CD4-positive, alpha-beta T cell (primary cell): ENCODE measurements at regions not wholly inside any gene's neighbourhood (a gene's known extent, or its start where the extent isn't known, plus 50 kb on each side); places are given as distances from the start of the nearest gene placed in this dataset.

Experiments
- ATAC-seq: fragments of 200-7000 bp; cut with Tn5 transposase; one replicate; pipeline ENCODE4 v1.10.0; 2022; ENCODE audit warnings: mild to moderate bottlenecking; ENCODE audit not compliant: poor library complexity
- CTCF ChIA-PET: fragments of 350-600 bp; sonication (Branson Sonifier 250); formaldehyde crosslinking; loops from one replicate; lab custom pipeline; 2021; ENCODE audit warnings: antibody characterized with exemption, inconsistent platforms; lab: Charles Lee
- POLR2A ChIA-PET: fragments of 350-600 bp; sonication (Branson Sonifier 250); formaldehyde crosslinking; loops from one replicate; lab custom pipeline; 2021; ENCODE audit warnings: antibody characterized with exemption, inconsistent platforms; lab: Charles Lee
- DNase-seq, 14 experiments: peaks; one replicate each; pipeline ENCODE4 v3.0.0-alpha.2; 2013 to 2020; ENCODE audit warnings: mixed read lengths in 2 of 14
- H3K27ac ChIP-seq, 2 donors: one replicate each; pipeline versions ENCODE4 v1.5.1 to v1.7.0; 2013; ENCODE audit warnings: low read length in 2 of 2, low read depth in 1 of 2, mild to moderate bottlenecking in 1 of 2
- H3K27me3 ChIP-seq, 2 experiments: 1 replicate in 1 of 2; 2 replicates in 1 of 2; pipeline versions ENCODE4 v1.6.1 to v1.7.0; 2013; ENCODE audit warnings: low read length in 2 of 2, control low read depth in 1 of 2, mild to moderate bottlenecking in 1 of 2, moderate library complexity in 1 of 2; ENCODE audit not compliant: insufficient read depth in 2 of 2, control insufficient read depth in 1 of 2
- H3K36me3 ChIP-seq: one replicate; pipeline ENCODE4 v1.6.1; 2013; ENCODE audit warnings: low read length, control low read depth; ENCODE audit not compliant: insufficient read depth
- H3K4me1 ChIP-seq: one replicate; pipeline ENCODE4 v1.6.1; 2013; ENCODE audit warnings: low read length, control low read depth; ENCODE audit not compliant: insufficient read depth
- H3K4me3 ChIP-seq: one replicate; pipeline ENCODE4 v1.5.1; 2013; ENCODE audit warnings: mild to moderate bottlenecking, low read length, moderate library complexity
- H3K9me3 ChIP-seq, 2 experiments: 1 replicate in 1 of 2; 2 replicates in 1 of 2; pipeline versions ENCODE4 v1.6.1 to v1.7.0; 2013; ENCODE audit warnings: low read length in 2 of 2, mild to moderate bottlenecking in 2 of 2, control low read depth in 1 of 2, moderate library complexity in 1 of 2; ENCODE audit not compliant: control insufficient read depth in 1 of 2, insufficient read depth in 1 of 2
- H3K27ac Mint-ChIP-seq: one replicate; pipeline ENCODE4 v1.8.0; 2020; ENCODE audit warnings: mixed read lengths
- H3K27me3 Mint-ChIP-seq: one replicate; pipeline ENCODE4 v1.8.0; 2021; ENCODE audit warnings: mixed read lengths
- H3K36me3 Mint-ChIP-seq: one replicate; pipeline ENCODE4 v1.8.0; 2021; ENCODE audit warnings: low read depth, mixed read lengths
- H3K4me1 Mint-ChIP-seq: one replicate; pipeline ENCODE4 v1.8.0; 2021; ENCODE audit warnings: low read depth, mixed read lengths
- H3K4me3 Mint-ChIP-seq: one replicate; pipeline ENCODE4 v1.8.0; 2020; ENCODE audit warnings: mild to moderate bottlenecking, mixed read lengths
- H3K9me3 Mint-ChIP-seq: one replicate; pipeline ENCODE4 v1.8.0; 2020; ENCODE audit warnings: mixed read lengths
- CTCF ChIP-seq: fragments of 200-600 bp; IDR thresholded peaks from one replicate; pipeline ENCODE4 v1.8.0; 2022; ENCODE audit warnings: antibody characterized with exemption, mild to moderate bottlenecking
- intact Hi-C, 2 experiments: fragments of 100-400 bp; cut with DNase I in 1 of 2; cut with micrococcal nuclease in 1 of 2; formaldehyde crosslinking; loops; one replicate each; pipeline versions ENCODE4 v1.15.1 to v1.9.0; 2023 to 2025; cut with DNase I, micrococcal nuclease

- no peaks in the 10 kb centered on the region for H3K36me3 Mint-ChIP-seq
- H3K4me1 Mint-ChIP-seq: no peaks in the 10 kb centered on the region
- DNase-seq (no peak), ATAC-seq (no peak)
- no peaks in the 10 kb centered on the region for H3K27me3 Mint-ChIP-seq
- intact Hi-C loops: no loop called here
- no peaks in the 10 kb centered on the region for H3K36me3 ChIP-seq
- no peak overlapping the region for H3K27ac Mint-ChIP-seq
- CTCF ChIA-PET: no interaction called here
- peaks cover 0 to 4% of the 10 kb centered on the region in 2 experiments for H3K9me3 ChIP-seq
- no peak for TF ChIP-seq CTCF
- H3K4me3 ChIP-seq: no peak overlapping the region
- POLR2A ChIA-PET: no interaction called here
- peaks cover 7% of the 10 kb centered on the region for H3K9me3 Mint-ChIP-seq
- no peak overlapping the region for H3K27ac ChIP-seq
- no peaks in the 10 kb centered on the region for H3K4me1 ChIP-seq
- H3K4me3 Mint-ChIP-seq: no peak overlapping the region
- no peaks in the 10 kb centered on the region for H3K27me3 ChIP-seq
Observed at GRCh38 chr15:95105229-95105628, 873.9 kb downstream of the MCTP2 start.

- Mint-ChIP-seq H3K4me1 (no peaks in the 10 kb centered on the region), H3K9me3 (peaks cover 3% of the 10 kb centered on the region), H3K27ac (no peak overlapping the region), H3K36me3 (no peaks in the 10 kb centered on the region), H3K27me3 (no peaks in the 10 kb centered on the region), H3K4me3 (no peak overlapping the region)
- intact Hi-C loops: no loop called here
- POLR2A ChIA-PET: no interaction called here
- Histone ChIP-seq H3K4me1 (no peaks in the 10 kb centered on the region), H3K27ac (no peak overlapping the region), H3K4me3 (no peak overlapping the region), H3K27me3 (no peaks in the 10 kb centered on the region), H3K36me3 (no peaks in the 10 kb centered on the region), H3K9me3 (peaks cover 0 to 4% of the 10 kb centered on the region in 2 experiments)
- ATAC-seq: no peak
- TF ChIP-seq CTCF: no peak
- CTCF ChIA-PET: no interaction called here
- no peak for DNase-seq
Observed at GRCh38 chr15:95106801-95107200, 875.4 kb downstream of the MCTP2 start.

- Mint-ChIP-seq H3K9me3 (no peaks in the 10 kb centered on the region), H3K27ac (no peak overlapping the region), H3K4me3 (no peak overlapping the region), H3K27me3 (no peaks in the 10 kb centered on the region), H3K36me3 (no peaks in the 10 kb centered on the region), H3K4me1 (no peaks in the 10 kb centered on the region)
- intact Hi-C loops: no loop called here
- DNase-seq (no peak), ATAC-seq (no peak)
- ChIA-PET CTCF (no interaction called here), POLR2A (no interaction called here)
- no peaks in the 10 kb centered on the region for H3K4me1 ChIP-seq
- no peak for TF ChIP-seq CTCF
- H3K27ac ChIP-seq: no peak overlapping the region
- H3K27me3 ChIP-seq: no peaks in the 10 kb centered on the region
- H3K9me3 ChIP-seq: peaks cover 0 to 4% of the 10 kb centered on the region in 2 experiments
- H3K4me3 ChIP-seq: no peak overlapping the region
- H3K36me3 ChIP-seq: no peaks in the 10 kb centered on the region
Observed at GRCh38 chr15:95108673-95109072, 877.3 kb downstream of the MCTP2 start.
